GM18951 (cell line): ENCODE measurements at regions not wholly inside any gene's neighbourhood (a gene's known extent, or its start where the extent isn't known, plus 50 kb on each side); places are given as distances from the start of the nearest gene placed in this dataset.

Source experiments
- POLR2A ChIP-seq: IDR thresholded peaks from 4 replicates; pipeline ENCODE4 v1.6.1; 2011; ENCODE audit warnings: mild to moderate bottlenecking; ENCODE audit not compliant: insufficient read length, insufficient read depth; ENCODE audit errors: extremely low read depth
- in situ Hi-C: fragments of 300-500 bp; cut with MboI; formaldehyde crosslinking; loops from one replicate; pipeline ENCODE4 v1.12.0; 2022; ENCODE audit warnings: low sequenced_read_pairs, mixed read lengths, inconsistent platforms; ENCODE audit not compliant: unreplicated experiment

DNA sequence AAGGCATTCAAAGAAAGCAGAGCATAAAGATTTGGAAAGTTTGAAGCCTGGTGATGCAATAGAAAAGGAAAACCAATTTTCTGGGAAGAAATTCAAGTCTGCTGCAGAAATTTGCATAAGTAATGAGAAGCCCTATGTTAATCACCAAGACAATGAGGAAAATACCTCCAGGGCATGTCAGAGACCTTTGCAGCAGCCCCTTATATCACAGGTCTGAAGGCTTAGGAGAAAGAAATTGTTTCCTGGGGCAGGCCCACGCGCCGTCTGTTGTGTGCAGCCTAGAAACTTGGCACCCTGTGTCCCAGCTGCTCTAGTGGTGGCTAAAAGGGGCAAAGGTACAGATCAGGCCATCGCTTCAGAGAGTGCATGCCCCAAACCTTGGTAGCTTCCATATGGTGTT, 495.3 kb upstream of the CDH6 start:
- in situ Hi-C loops = no loop called here
- no peak for TF ChIP-seq POLR2A

DNA sequence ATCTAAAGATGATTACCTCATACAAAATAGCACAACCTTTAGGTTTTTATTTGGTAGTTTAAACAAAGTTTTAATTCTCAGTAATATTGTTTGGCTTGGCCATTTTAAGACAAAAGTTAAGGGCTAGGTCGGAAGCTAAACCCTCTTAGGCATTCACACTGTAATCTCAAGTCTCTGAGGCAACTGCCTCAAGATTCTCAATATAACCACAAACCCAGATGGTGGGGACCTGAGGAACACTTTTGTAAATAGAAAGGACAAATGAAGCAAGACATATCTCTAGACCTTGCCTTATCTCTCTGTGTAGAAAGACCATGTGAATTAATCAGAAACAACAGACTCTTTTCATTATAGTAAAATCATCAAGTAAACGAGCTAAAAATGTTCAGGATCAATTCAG, 500.2 kb upstream of the CDH6 start:
- in situ Hi-C loops = no loop called here
- no peak for TF ChIP-seq POLR2A

GRCh38 chr5:30690931-30691330, 502.6 kb upstream of the CDH6 start:
- TF ChIP-seq POLR2A = no peak
- in situ Hi-C loops = no loop called here

GRCh38 chr5:30687461-30687860, 506.0 kb upstream of the CDH6 start:
- TF ChIP-seq POLR2A = no peak

GRCh38 chr5:30686530-30686929, 507.0 kb upstream of the CDH6 start:
- TF ChIP-seq POLR2A = no peak
- in situ Hi-C loops = no loop called here

More at GRCh38 chr5:30687461-30687860, 506.0 kb upstream of the CDH6 start:
- in situ Hi-C loops = no loop called here

GRCh38 chr5:30676223-30676840, 517.2 kb upstream of the CDH6 start:
- no peak for TF ChIP-seq POLR2A
- in situ Hi-C loops = no loop called here

DNA sequence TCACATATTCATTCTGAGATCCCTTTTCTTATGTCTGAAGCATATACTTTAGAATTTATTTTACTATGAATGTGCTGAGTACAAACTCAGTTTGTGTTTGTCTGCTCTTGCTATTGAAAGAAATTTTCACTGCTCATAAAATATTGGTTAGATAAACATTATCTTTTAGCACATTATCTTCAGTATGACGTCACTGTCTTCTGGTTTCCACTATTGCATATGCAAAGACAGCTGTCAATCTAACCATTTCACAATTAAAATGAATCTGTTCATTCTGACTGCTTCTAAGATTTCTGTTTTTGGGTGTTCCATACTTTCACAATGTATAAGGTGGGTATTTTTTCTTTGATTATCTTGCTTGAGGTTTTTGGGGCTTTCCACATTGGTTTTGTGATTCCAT, 526.2 kb upstream of the CDH6 start:
- in situ Hi-C loops = no loop called here
- TF ChIP-seq POLR2A = no peak

DNA sequence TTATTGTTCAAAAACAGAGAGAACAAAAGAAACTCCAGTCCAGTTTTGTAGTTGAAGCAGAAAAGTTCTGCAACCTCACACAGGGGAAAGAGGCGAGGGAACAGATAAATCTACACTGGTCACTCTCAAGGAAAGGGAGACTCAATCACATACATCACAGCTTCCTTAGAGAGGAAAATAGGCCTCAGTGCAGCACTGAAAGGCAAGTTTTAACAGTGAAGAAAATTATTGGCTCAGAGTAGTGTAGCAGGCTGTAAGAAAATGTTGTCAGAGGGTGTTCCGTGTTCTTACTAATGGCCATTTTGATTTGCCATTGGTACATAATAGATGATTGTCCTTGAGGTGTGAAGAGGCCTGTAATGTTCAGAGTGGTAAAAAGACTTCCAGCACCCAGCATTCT, 530.0 kb upstream of the CDH6 start:
- in situ Hi-C loops = no loop called here
- no peak for TF ChIP-seq POLR2A

DNA sequence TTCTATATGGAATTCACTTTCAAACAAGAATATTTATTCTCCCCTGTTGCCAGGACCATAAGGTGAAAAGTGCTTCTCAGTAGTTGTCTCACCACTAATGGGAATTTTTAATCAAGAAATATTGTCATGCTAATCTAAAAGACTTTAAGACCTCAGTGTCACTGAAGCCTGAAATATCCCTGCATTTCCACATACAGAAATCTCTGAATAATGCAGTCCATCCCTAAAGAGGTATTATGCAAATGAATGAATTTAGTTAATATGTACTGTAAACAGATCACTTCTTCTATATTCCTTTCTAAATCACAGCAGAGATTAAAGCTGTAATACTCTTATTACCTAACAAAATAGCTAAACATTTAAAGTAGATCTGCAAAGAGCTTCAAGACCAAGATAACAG, 531.1 kb upstream of the CDH6 start:
- in situ Hi-C loops = no loop called here

GRCh38 chr5:30661730-30662129, 531.8 kb upstream of the CDH6 start:
- no peak for TF ChIP-seq POLR2A
- in situ Hi-C loops = no loop called here

More for the DNA sequence above, 531.1 kb upstream of the CDH6 start:
- no peak for TF ChIP-seq POLR2A

DNA sequence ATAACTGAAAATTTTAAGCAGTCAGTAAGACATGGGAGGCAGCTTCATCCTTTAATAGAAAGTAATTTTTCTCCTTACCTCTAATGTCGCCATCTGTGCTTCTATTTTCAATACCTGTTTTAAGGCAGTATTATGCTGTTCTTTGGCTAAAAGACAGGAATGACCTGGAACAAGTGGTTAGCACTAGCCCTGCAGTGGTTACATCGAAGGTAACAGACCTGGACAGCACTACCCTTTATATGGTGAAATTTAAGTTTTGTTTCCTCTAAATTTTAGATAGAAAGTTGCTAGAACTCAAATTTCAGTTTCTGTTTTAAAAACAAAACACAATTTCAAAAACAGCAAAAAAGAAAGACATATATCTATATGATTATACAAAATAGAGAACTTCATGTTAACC, 534.1 kb upstream of the CDH6 start:
- no peak for TF ChIP-seq POLR2A
- in situ Hi-C loops = no loop called here

GRCh38 chr5:30650311-30650710, 543.2 kb upstream of the CDH6 start:
- in situ Hi-C loops = no loop called here
- TF ChIP-seq POLR2A = no peak

DNA sequence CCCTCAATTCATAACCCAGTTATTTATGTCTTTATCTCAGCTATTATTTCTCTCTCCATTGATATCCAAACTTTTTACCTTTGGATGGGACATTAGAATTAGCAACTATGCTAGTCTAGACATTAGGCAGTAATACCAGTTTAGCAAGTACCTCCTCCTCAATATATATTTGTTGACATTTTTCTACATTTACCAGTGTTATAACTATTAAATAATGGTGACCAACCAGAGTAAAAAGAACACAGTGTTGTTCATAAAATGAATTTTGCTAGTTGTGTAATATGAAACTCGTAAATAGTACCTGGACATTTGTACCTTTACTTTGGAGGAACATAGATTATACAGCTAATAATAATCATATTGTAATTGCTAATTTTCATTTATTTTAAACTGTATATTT, 554.6 kb upstream of the CDH6 start:
- no peak for TF ChIP-seq POLR2A
- in situ Hi-C loops = no loop called here

- no peak for TF ChIP-seq POLR2A
- in situ Hi-C loops = no loop called here
These were observed 565.5 kb upstream of the CDH6 start for GRCh38 chr5:30627945-30628344.

DNA sequence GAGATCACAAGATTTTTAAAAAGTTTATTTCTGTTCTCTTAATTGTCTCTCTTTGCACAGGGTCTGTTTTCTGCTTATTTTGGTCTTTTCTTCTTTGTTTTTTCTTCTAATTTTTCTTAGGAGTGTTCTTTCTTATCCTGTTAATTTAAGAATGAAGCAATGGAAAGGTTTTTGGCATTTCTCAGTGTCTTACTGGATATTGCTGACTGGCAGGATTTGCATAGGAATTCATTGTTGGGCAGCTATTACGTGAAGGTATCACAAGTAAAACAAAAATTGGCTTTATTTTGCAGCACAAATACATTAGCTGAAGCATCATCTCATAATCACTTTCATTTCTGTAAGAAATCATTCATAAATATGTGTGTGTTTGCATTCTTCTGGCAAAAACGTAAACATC, 566.9 kb upstream of the CDH6 start:
- TF ChIP-seq POLR2A = no peak
- in situ Hi-C loops = no loop called here

- in situ Hi-C loops = no loop called here
- no peak for TF ChIP-seq POLR2A
These were observed 572.9 kb upstream of the CDH6 start for GRCh38 chr5:30620481-30621085.
